Colon (tissue), 2 donors: ENCODE measurements at regions not wholly inside any gene's neighbourhood (a gene's known extent, or its start where the extent isn't known, plus 50 kb on each side); places are given as distances from the start of the nearest gene placed in this dataset.

ENCODE experiments used
- FAIRE-seq: peaks from 2 replicates; lab custom pipeline; 2012; peaks lifted over from hg19 to GRCh38; lab: Jason Lieb, UNC
- donor health status: control.
- donor health status: control.

- no peak for FAIRE-seq
Observed at GRCh38 chr5:155068616-155069100, 55.1 kb downstream of the KIF4B start.

- no peak for FAIRE-seq
Observed at GRCh38 chr5:155069961-155070360, 56.4 kb downstream of the KIF4B start.

GRCh38 chr5:155070781-155071180 is 57.2 kb downstream of the KIF4B start:
- no peak for FAIRE-seq

GRCh38 chr5:155076379-155076778 is 62.8 kb downstream of the KIF4B start:
- no peak for FAIRE-seq

GRCh38 chr5:155079698-155080097 is 66.1 kb downstream of the KIF4B start:
- no peak for FAIRE-seq

- FAIRE-seq: no peak
Observed at GRCh38 chr5:155080721-155081120, 67.2 kb downstream of the KIF4B start.

GRCh38 chr5:155081618-155082017 is 68.1 kb downstream of the KIF4B start:
- FAIRE-seq: no peak

GRCh38 chr5:155082401-155082800 is 68.8 kb downstream of the KIF4B start:
- no peak for FAIRE-seq

- FAIRE-seq: no peak
Observed at GRCh38 chr5:155085282-155085989, 71.9 kb downstream of the KIF4B start.

GRCh38 chr5:155087036-155087435 is 73.5 kb downstream of the KIF4B start:
- FAIRE-seq: no peak

GRCh38 chr5:155088811-155089210 is 75.3 kb downstream of the KIF4B start:
- FAIRE-seq: no peak

- FAIRE-seq: no peak
Observed at GRCh38 chr5:155089643-155090042, 76.1 kb downstream of the KIF4B start.

GRCh38 chr5:155091063-155091648 is 77.6 kb downstream of the KIF4B start:
- FAIRE-seq: no peak

- FAIRE-seq: no peak
Observed at GRCh38 chr5:155091768-155092717, 78.5 kb downstream of the KIF4B start.

- no peak for FAIRE-seq
Observed at GRCh38 chr5:155094455-155094854, 80.9 kb downstream of the KIF4B start.

- no peak for FAIRE-seq
Observed at GRCh38 chr5:155097995-155098394, 84.4 kb downstream of the KIF4B start.

- no peak for FAIRE-seq
Observed at GRCh38 chr5:155098433-155098832, 84.9 kb downstream of the KIF4B start.

- FAIRE-seq: no peak
Observed at GRCh38 chr5:155101697-155102096, 88.1 kb downstream of the KIF4B start.

- no peak for FAIRE-seq
Observed at GRCh38 chr5:155103146-155103545, 89.6 kb downstream of the KIF4B start.

- no peak for FAIRE-seq
Observed at GRCh38 chr5:155104441-155104840, 90.9 kb downstream of the KIF4B start.

GRCh38 chr5:155106221-155106620 is 92.7 kb downstream of the KIF4B start:
- no peak for FAIRE-seq

GRCh38 chr5:155113888-155114287 is 100.3 kb downstream of the KIF4B start:
- FAIRE-seq: no peak

- FAIRE-seq: no peak
Observed at GRCh38 chr5:155114655-155115054, 101.1 kb downstream of the KIF4B start.
